Esophagus muscularis mucosa (tissue), 3 donors: ENCODE measurements at regions not wholly inside any gene's neighbourhood (a gene's known extent, or its start where the extent isn't known, plus 50 kb on each side); places are given as distances from the start of the nearest gene placed in this dataset.

ENCODE experiments used
- POLR2A ChIP-seq: fragments of 450-650 bp; IDR thresholded peaks from one replicate; pipeline ENCODE4 v1.6.1; 2017; ENCODE audit warnings: antibody characterized with exemption, moderate library complexity, mild to moderate bottlenecking, low read depth
- POLR2AphosphoS5 ChIP-seq, 2 donors: sonication (generic); formaldehyde crosslinking; IDR thresholded peaks; one replicate each; pipeline ENCODE4 v1.6.1; 2017; ENCODE audit warnings: antibody characterized with exemption in 2 of 2
- TF ChIP-seq, protein P1 (sequence below), 3 experiments: fragments of 200-600 bp in 2 of 3; fragments of 450-650 bp in 1 of 3; sonication (generic) in 2 of 3; IDR thresholded peaks; one replicate each; pipeline ENCODE4 v1.5.1; 2017 to 2019; ENCODE audit warnings: antibody characterized with exemption in 3 of 3, mild to moderate bottlenecking in 2 of 3, moderate library complexity in 1 of 3

DNA sequence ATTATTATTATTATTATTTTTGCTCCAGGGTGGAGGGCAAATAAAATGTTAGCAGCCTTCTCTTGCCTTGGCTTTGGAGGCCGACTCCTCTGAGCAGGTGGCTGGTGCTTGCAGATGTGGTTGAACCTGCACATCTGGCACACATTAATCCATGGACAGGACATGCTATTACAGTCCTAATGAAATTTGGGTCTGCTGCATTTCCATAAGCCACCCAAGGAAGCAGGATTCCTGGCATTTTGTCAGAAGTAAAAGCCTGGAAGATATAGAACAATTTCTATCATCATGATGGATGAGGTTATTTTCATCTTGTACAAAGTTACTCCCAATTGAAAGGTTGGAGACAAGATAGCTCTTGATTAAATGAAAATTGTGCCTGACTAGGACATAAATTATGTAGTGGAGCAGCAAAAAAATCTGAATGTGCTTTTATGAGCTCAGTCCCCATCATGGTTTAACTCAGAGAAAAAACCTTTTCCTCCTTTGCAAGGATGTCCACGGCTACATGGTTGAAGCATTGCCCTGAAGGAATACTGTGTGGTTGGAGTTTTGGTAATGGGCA is 130.9 kb upstream of the RGMA start:
- TF ChIP-seq, protein P1, sequence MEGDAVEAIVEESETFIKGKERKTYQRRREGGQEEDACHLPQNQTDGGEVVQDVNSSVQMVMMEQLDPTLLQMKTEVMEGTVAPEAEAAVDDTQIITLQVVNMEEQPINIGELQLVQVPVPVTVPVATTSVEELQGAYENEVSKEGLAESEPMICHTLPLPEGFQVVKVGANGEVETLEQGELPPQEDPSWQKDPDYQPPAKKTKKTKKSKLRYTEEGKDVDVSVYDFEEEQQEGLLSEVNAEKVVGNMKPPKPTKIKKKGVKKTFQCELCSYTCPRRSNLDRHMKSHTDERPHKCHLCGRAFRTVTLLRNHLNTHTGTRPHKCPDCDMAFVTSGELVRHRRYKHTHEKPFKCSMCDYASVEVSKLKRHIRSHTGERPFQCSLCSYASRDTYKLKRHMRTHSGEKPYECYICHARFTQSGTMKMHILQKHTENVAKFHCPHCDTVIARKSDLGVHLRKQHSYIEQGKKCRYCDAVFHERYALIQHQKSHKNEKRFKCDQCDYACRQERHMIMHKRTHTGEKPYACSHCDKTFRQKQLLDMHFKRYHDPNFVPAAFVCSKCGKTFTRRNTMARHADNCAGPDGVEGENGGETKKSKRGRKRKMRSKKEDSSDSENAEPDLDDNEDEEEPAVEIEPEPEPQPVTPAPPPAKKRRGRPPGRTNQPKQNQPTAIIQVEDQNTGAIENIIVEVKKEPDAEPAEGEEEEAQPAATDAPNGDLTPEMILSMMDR (IDR thresholded peaks at IDR 0.05), result no peak
- TF ChIP-seq POLR2A (no peak), POLR2AphosphoS5 (IDR thresholded peaks at IDR 0.05) (no peak)
